ENCODE measurements at regions not wholly inside any gene's neighbourhood (a gene's known extent, or its start where the extent isn't known, plus 50 kb on each side); places are given as distances from the start of the nearest gene placed in this dataset.
"Not testable (repeated sequence)": the region's sequence is repeated elsewhere in the genome, so short reads cannot be mapped to it uniquely, and the experiment has no call there.

GRCh38 chr6:121020656-121021055 is 313.6 kb downstream of the TBC1D32 start:
- no peak for FAIRE-seq

GRCh38 chr6:121008553-121008952 is 325.7 kb downstream of the TBC1D32 start:
- no peak for FAIRE-seq

GRCh38 chr6:121006024-121006423 is 328.3 kb downstream of the TBC1D32 start:
- no peak for FAIRE-seq

DNA sequence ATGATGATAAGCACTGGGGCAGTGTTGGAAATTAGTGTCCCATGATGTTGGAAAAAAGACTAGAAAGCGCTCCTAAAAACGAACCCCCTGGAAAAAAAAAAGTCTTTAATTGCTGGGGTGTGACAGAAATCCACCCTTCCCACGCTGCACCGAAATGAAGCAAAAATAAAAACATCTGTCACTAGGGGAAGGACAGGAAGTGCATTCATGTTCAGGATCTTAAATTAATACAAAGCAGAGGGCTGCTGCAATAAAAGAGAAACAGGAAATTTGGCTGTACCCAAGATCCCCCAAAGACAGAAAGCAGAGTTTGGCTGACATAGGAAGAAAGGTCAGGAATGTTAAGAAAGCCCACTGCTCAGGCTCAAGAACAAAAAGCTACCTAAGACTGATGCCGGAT is 333.9 kb downstream of the TBC1D32 start:
- FAIRE-seq: no peak

DNA sequence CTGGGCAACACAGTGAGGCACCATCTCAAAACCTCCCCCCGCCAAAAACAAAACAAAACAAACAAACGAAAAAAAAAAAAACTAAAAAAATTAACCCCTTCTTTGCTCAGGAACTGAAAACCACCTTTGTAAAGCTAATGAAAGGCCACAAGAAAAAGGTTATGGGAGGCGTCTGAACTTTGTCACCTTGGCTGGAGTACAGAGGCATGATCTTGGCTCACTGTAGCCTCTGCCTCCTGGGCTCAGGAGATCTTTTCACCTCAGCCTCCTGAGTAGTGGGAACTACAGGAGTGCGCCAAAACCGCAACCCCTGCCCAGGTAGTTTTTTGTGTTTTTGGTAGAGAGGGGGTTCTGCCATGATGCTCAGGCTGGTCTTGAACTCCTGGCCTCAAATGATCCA is 337.9 kb downstream of the TBC1D32 start:
- FAIRE-seq: no peak

DNA sequence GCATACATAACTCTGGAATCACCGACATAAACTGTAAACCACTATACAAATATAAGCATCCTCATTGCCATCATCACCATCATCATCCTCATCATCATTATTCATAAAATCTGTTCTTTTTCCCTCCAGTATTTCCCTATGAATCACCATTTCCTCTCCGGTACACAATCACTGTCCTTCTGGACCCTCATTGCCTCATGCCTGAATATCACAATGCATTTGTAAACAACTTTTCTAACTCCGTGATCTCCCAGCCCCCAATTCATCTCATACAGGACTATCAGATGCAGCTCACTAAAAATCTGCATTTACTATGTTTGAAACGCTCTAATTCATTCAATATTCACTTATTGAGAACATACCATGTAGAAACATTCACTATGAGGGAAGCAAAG is 339.7 kb downstream of the TBC1D32 start:
- FAIRE-seq: no peak

GRCh38 chr6:120993929-120994572 is 340.2 kb downstream of the TBC1D32 start:
- no peak for FAIRE-seq

- no peak for FAIRE-seq
These were observed 342.0 kb downstream of the TBC1D32 start for GRCh38 chr6:120992257-120992656.

- no peak for FAIRE-seq
These were observed 343.4 kb downstream of the TBC1D32 start for GRCh38 chr6:120990866-120991265.

DNA sequence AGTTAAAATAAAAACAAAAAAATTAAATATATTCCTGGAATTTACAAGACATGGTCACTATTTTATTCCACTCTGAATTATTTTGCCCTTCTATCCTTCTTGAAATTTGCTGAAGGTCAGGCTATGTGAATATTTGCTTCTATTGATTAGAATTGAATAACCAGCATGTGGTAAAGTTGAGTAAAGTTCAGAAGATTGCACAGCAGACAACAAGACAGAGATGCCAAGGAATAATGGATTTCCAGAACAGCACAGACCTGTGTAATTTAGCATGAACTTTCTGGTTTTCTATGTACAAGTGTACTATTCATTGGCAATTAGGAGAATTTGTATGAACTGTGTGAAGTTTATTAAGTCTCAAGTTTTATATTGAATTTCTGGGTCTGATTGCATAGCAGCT is 352.4 kb downstream of the TBC1D32 start:
- FAIRE-seq: no peak

GRCh38 chr6:120966321-120966720 is 368.0 kb downstream of the TBC1D32 start:
- no peak for FAIRE-seq

GRCh38 chr6:120965814-120966213 is 368.5 kb downstream of the TBC1D32 start:
- no peak for FAIRE-seq

GRCh38 chr6:120960761-120961160 is 373.5 kb downstream of the TBC1D32 start:
- no peak for FAIRE-seq

- no peak for FAIRE-seq
These were observed 380.2 kb downstream of the TBC1D32 start for GRCh38 chr6:120954111-120954510.

- no peak for FAIRE-seq
These were observed 383.0 kb downstream of the TBC1D32 start for GRCh38 chr6:120951258-120951657.

DNA sequence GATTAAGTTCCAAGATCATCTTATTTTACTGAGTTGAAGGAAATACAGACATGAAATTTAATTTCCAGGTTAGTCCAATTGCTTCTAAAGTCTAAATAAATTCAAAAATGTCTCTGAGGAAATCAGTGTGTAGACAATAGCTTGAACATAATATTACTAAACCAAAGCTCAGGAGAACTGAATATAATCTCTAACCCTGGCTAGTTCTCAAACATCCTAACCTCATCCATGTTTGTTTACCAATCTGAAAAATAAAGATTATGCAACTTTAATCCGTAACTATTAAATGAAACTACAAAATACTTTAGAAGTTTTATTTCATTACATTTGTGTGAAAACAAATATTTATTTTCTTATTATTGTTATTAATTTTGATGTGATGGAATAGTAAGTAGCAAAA is 387.2 kb downstream of the TBC1D32 start:
- FAIRE-seq: no peak

DNA sequence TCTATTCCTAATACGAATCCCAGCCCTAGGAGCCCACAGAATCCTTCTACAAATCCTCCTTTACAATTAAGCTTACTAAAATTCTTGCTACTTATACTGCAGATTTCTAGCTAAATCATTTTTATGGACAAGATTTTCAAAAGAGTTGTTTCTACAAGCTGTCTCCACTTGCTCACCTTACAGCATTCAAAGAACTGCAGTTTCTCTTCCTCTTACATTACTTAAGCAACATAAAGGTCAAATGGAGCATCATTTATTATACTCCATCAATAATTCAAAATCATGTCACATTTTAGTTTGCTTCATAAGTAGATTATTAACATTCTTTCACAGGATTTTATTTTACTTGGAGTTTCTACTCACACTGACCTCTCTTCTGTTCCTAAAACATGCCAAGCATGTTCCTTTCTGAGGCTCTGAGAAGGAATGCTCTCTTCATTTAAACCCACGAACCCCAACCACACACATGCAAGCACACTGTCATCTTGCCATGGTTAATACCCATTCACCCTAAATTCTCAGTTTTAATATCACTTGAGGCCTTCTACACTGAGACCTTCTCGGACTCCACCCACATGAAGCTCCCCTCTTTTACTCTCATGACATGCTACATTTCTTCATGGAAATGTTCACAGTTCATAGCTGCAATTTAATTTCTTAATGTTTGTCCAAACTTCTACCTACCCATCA is 388.2 kb downstream of the TBC1D32 start:
- FAIRE-seq: no peak

DNA sequence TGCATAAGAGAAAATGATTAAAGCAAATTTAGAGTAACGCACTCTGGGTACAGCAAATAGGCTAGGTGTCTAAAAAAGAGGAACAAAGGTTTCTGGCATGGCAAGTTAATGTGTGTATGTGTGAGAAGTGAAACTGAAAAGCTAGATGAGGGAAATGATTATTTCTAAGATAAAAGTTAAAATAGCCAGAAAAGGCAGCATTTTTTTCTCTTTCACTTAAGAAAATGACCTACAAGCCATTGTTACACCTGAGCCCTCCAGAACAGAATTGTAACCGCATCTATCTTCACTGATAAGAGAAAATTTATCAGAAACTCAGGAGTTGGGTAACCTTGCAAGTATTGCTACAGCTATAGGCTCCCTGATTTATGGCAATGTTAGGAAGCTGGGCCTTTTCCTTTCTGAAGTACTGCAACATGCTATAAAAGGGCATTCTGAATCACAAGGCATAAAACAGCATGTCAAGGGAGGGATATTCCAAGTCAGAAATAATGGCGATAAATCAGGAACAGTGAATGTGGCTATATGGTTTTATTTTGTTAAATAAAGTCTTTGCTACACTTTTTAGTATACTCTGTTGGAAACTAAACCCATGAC is 395.3 kb downstream of the TBC1D32 start:
- no peak for FAIRE-seq

GRCh38 chr6:120938164-120938875 is 396.0 kb downstream of the TBC1D32 start:
- no peak for FAIRE-seq

- FAIRE-seq: no peak
These were observed 398.4 kb downstream of the TBC1D32 start for GRCh38 chr6:120935908-120936307.

- FAIRE-seq: no peak
These were observed 399.3 kb downstream of the TBC1D32 start for GRCh38 chr6:120935016-120935415.

DNA sequence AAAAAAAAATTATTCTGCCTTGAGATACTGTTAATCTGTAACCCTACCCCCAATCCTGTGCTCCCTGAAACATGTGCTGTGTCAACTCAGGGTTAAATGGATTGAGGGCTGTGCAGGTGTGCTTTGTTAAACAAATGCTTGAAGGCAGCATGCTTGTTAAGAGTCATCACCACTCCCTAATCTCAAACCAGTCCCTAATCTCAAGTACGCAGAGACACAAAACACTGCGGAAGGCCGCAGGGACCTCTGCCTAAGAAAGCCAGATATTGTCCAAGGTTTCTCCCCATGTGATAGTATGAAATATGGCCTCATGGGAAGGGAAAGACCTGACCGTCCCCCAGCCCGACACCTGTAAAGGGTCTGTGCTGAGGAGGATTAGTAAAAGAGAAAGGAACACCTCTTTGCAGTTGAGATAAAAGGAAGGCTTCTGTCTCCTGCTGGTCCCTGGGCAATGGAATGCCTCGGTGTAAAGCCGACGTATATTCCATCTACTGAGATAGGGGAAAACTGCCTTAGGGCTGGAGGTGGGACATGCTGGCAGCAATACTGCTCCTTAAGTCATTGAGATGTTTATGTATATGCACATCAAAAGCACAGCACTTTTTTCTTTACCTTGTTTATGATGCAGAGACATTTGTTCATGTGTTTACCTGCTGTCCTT is 402.6 kb downstream of the TBC1D32 start:
- not testable (repeated sequence) for FAIRE-seq

- FAIRE-seq: not testable (repeated sequence)
These were observed 403.8 kb downstream of the TBC1D32 start for GRCh38 chr6:120930500-120930899.
